ENCODE measurements at regions not wholly inside any gene's neighbourhood (a gene's known extent, or its start where the extent isn't known, plus 50 kb on each side); places are given as distances from the start of the nearest gene placed in this dataset.

GRCh38 chr1:181863006-181863405, 198.5 kb downstream of the ZNF648 start:
- Histone ChIP-seq H3K4me3 (ENCODE audit: insufficient read depth in 1 of 2, low read depth in 1 of 2, low read length in 2 of 2) (no peak overlapping the region), H3K27ac (ENCODE audit: low read length, poor library complexity, severe bottlenecking) (no peak overlapping the region), H3K14ac (ENCODE audit: low read length in 2 of 2) (no peak overlapping the region), H3K79me1 (replicated peaks; ENCODE audit: low read length, poor library complexity, severe bottlenecking) (no peaks in the 10 kb centered on the region), H3K4me1 (ENCODE audit: control insufficient read depth, insufficient read depth, low read depth, low read length) (no peaks in the 10 kb centered on the region), H3K9me3 (ENCODE audit: control insufficient read depth, low read length) (peaks cover 23% of the 10 kb centered on the region), H2BK12ac (ENCODE audit: low read length in 2 of 2) (no peak overlapping the region), H2BK15ac (ENCODE audit: low read depth, poor library complexity, severe bottlenecking) (no peak overlapping the region), H4K91ac (ENCODE audit: low read length) (no peak overlapping the region), H3K9ac (ENCODE audit: low read length) (no peak overlapping the region), H3K36me3 (ENCODE audit: control insufficient read depth in 1 of 2, insufficient read depth in 2 of 2, low read depth in 1 of 2, low read length in 2 of 2) (no peaks in the 10 kb centered on the region), H3K4me2 (ENCODE audit: low read length, poor library complexity, severe bottlenecking) (no peak overlapping the region), H2BK120ac (ENCODE audit: low read depth, low read length) (no peak overlapping the region), H2BK5ac (ENCODE audit: low read depth, low read length, poor library complexity, severe bottlenecking) (no peak overlapping the region), H2AFZ (ENCODE audit: low read depth, low read length) (no peak overlapping the region), H3K23ac (ENCODE audit: low read length in 2 of 2) (no peak overlapping the region), H3K4ac (ENCODE audit: low read depth in 1 of 2, low read length in 2 of 2) (no peak overlapping the region), H2AK5ac (ENCODE audit: low read length, severe bottlenecking) (no peak overlapping the region), H3K18ac (ENCODE audit: low read depth in 1 of 2, low read length in 2 of 2) (no peak overlapping the region), H3K27me3 (ENCODE audit: control insufficient read depth in 1 of 2, insufficient read depth in 1 of 2, low read length in 2 of 2) (no peaks in the 10 kb centered on the region), H4K8ac (ENCODE audit: low read length) (no peak overlapping the region)
- DNase-seq: no peak
- WGBS: 71% methylated on average over 3 of the region's 3 CpGs

GRCh38 chr1:181858135-181858534, 203.4 kb downstream of the ZNF648 start:
- no peak overlapping the region for H2BK5ac ChIP-seq (ENCODE audit: low read depth, low read length, poor library complexity, severe bottlenecking)
- H4K91ac ChIP-seq (ENCODE audit: low read length): no peak overlapping the region
- 41% methylated on average over 2 of the region's 4 CpGs for WGBS
- H3K4ac ChIP-seq (ENCODE audit: low read depth in 1 of 2, low read length in 2 of 2): no peak overlapping the region
- H2AFZ ChIP-seq (ENCODE audit: low read depth, low read length): no peak overlapping the region
- no peaks in the 10 kb centered on the region for H3K36me3 ChIP-seq (ENCODE audit: control insufficient read depth in 1 of 2, insufficient read depth in 2 of 2, low read depth in 1 of 2, low read length in 2 of 2)
- H2BK120ac ChIP-seq (ENCODE audit: low read depth, low read length): no peak overlapping the region
- H4K8ac ChIP-seq (ENCODE audit: low read length): no peak overlapping the region
- H3K4me3 ChIP-seq (ENCODE audit: insufficient read depth in 1 of 2, low read depth in 1 of 2, low read length in 2 of 2): no peak overlapping the region
- H2BK12ac ChIP-seq (ENCODE audit: low read length in 2 of 2): no peak overlapping the region
- no peak overlapping the region for H3K9ac ChIP-seq (ENCODE audit: low read length)
- H3K9me3 ChIP-seq (ENCODE audit: control insufficient read depth, low read length): peaks cover 29% of the 10 kb centered on the region
- H3K79me1 ChIP-seq (replicated peaks; ENCODE audit: low read length, poor library complexity, severe bottlenecking): no peaks in the 10 kb centered on the region
- no peak overlapping the region for H3K18ac ChIP-seq (ENCODE audit: low read depth in 1 of 2, low read length in 2 of 2)
- DNase-seq: no peak
- H3K4me1 ChIP-seq (ENCODE audit: control insufficient read depth, insufficient read depth, low read depth, low read length): no peaks in the 10 kb centered on the region
- H3K14ac ChIP-seq (ENCODE audit: low read length in 2 of 2): no peak overlapping the region
- no peak overlapping the region for H3K27ac ChIP-seq (ENCODE audit: low read length, poor library complexity, severe bottlenecking)
- no peaks in the 10 kb centered on the region for H3K27me3 ChIP-seq (ENCODE audit: control insufficient read depth in 1 of 2, insufficient read depth in 1 of 2, low read length in 2 of 2)
- H3K23ac ChIP-seq (ENCODE audit: low read length in 2 of 2): no peak overlapping the region
- no peak overlapping the region for H3K4me2 ChIP-seq (ENCODE audit: low read length, poor library complexity, severe bottlenecking)
- no peak overlapping the region for H2AK5ac ChIP-seq (ENCODE audit: low read length, severe bottlenecking)
- H2BK15ac ChIP-seq (ENCODE audit: low read depth, poor library complexity, severe bottlenecking): no peak overlapping the region
